ENCODE measurements at regions not wholly inside any gene's neighbourhood (a gene's known extent, or its start where the extent isn't known, plus 50 kb on each side); places are given as distances from the start of the nearest gene placed in this dataset.
"Not testable (repeated sequence)": the region's sequence is repeated elsewhere in the genome, so short reads cannot be mapped to it uniquely, and the experiment has no call there.

- no peak for FAIRE-seq
Measured at GRCh38 chr16:86219655-86220445, 290.5 kb upstream of the FOXF1 start.

DNA sequence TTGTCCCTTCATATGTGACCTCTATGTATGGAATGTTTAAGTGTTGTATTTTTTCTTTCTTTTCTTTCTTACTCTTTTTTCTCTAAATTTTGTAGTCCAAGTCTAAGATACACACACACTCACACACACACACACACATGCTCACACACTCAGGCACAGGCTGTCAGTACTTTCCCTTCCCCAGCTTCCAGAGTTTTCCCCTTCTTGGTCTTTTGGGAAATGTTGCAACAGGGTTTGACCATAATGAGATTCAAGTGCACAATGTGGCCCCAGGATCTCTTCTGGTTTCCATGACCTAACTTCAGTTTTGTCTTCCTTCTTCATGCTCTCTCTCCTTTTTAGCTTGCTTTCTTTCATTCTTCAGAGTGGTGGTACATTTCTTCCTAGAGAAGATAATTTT lies 289.8 kb upstream of the FOXF1 start:
- FAIRE-seq = no peak

DNA sequence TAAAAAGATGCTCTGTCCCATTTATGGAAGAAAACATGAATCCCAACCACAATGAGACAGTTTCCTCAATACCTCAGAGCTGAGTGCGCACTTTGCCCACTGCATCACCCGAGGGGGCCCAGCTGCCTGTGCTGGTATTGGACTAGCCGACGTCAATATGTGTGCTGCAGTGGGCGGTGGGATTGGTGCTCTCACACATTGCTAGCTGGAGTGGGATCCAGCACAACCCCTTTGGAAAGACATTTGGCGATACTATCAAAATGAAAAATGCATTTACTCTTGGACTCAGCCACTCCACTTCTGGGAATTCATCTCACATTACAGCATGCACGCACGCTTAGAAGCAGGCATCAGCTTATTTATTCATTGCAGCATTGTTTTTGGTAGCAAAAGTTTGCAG lies 289.2 kb upstream of the FOXF1 start:
- FAIRE-seq = no peak

GRCh38 chr16:86222547-86222946 lies 287.8 kb upstream of the FOXF1 start:
- no peak for FAIRE-seq

- no peak for FAIRE-seq
Measured at GRCh38 chr16:86222965-86223551, 287.3 kb upstream of the FOXF1 start.

- FAIRE-seq = no peak
Measured at GRCh38 chr16:86224126-86224525, 286.2 kb upstream of the FOXF1 start.

- no peak for FAIRE-seq
Measured at GRCh38 chr16:86224629-86225028, 285.7 kb upstream of the FOXF1 start.

DNA sequence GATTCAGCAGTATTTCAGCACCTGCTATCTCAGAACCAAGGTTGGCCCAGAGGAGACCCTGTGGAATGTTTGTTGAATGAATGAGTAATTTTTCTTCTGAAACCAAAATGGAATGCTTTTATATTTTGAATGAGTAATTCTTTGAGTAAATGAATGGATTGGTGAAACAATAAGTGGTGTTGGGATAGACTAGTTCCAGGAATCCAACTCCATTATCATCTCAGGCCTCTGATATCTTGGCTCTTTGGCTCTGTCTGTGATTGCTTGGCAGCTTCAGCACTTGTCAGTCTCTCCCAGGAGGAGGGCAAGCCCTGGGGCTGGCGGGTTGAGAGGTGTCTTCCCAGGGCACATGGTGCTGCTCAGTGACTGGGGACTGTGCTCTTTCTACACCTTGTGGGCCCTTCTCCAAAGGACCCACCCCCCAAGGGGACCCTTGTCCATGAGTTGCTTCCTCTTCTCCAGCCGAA lies 284.4 kb upstream of the FOXF1 start:
- FAIRE-seq = no peak

- no peak for FAIRE-seq
Measured at GRCh38 chr16:86227041-86227440, 283.3 kb upstream of the FOXF1 start.

DNA sequence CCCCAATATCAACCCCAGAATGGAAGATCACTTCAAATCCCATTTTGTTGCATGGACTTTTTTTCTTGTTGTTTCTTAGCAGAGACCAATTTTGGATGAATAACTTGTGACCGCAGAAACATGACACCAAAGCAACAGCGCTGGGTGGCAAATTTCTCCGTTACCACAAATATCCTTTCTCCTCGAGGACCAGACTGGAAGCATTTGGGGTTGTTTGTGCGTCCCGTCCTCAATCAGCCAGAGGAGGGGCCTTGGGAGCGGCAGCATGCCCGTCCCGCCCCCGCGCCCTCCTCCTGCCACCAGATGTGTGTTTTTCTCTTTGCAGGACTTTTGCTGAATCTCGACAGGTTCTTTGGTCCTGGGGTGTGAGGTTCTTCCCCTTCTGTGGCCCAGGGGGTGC lies 282.5 kb upstream of the FOXF1 start:
- no peak for FAIRE-seq

GRCh38 chr16:86228713-86229112 lies 281.6 kb upstream of the FOXF1 start:
- no peak for FAIRE-seq

DNA sequence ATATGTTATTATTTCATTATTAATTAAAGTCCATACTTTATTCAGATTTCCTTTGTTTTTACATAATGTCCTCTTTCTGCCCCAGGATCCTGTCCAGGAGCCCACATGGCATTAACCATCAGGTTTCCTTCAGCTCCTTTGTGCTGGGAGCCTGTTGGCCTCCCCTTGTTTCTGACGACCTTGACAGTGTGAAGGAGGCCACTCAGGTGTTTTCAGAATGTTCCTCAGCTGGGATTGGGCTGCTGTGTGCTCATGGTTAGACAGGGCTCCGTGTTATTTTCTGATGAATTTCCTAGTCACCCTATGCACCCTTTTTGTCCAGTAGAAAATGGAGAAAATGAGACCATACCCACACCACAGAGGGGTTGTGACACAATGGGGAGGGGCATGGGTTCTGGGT lies 281.0 kb upstream of the FOXF1 start:
- no peak for FAIRE-seq

- no peak for FAIRE-seq
Measured at GRCh38 chr16:86229866-86230656, 280.3 kb upstream of the FOXF1 start.

- FAIRE-seq = no peak
Measured at GRCh38 chr16:86231321-86231995, 278.9 kb upstream of the FOXF1 start.

GRCh38 chr16:86231996-86232350 lies 278.4 kb upstream of the FOXF1 start:
- FAIRE-seq = no peak

DNA sequence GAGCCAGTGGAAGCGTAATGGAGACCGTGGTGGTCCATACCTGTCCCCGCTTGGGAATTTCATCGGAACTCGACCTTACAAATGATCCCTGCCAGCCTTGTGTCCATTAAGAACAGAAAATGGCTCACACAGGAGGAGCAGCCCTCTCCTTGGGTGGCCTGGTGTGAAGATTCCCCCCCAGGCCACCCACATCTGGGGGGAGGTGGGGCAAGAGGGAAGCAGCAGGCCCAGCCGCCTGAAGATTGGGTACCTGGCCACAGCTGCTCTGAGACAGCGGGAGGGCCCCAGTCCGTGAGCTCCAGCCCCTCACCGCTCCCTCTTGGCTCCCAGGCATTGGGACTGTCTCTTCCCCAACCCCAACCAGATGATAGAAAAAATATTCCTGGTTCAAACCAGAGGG lies 277.8 kb upstream of the FOXF1 start:
- FAIRE-seq = no peak

DNA sequence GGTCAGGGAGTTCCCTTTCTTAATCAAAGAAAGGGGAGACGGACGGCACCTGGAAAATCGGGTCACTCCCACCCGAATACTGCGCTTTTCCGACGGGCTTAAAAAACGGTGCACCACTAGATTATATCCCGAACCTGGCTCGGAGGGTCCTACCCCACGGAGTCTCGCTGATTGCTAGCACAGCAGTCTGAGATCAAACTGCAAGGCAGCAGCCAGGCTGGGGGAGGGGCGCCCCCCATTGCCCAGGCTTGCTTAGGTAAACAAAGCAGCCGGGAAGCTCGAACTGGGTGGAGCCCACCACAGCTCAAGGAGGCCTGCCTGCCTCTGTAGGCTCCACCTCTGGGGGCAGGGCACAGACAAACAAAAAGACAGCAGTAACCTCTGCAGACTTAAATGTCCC lies 276.8 kb upstream of the FOXF1 start:
- FAIRE-seq = not testable (repeated sequence)

GRCh38 chr16:86239381-86239780 lies 270.9 kb upstream of the FOXF1 start:
- no peak for FAIRE-seq

GRCh38 chr16:86240716-86241363 lies 269.5 kb upstream of the FOXF1 start:
- FAIRE-seq = no peak

- no peak for FAIRE-seq
Measured at GRCh38 chr16:86241681-86242080, 268.6 kb upstream of the FOXF1 start.

- FAIRE-seq = no peak
Measured at GRCh38 chr16:86242244-86243122, 267.8 kb upstream of the FOXF1 start.

- no peak for FAIRE-seq
Measured at GRCh38 chr16:86243123-86243473, 267.2 kb upstream of the FOXF1 start.

All from islet of Langerhans (tissue), 1 donor.